Breast epithelium (tissue), 4 donors: ENCODE measurements at regions not wholly inside any gene's neighbourhood (a gene's known extent, or its start where the extent isn't known, plus 50 kb on each side); places are given as distances from the start of the nearest gene placed in this dataset.
"Not testable (repeated sequence)": the region's sequence is repeated elsewhere in the genome, so short reads cannot be mapped to it uniquely, and the experiment has no call there.

Experiments
- DNase-seq, 2 donors: peaks; one replicate each; pipeline ENCODE4 v3.0.0-alpha.2; 2019; ENCODE audit warnings: low spot score in 2 of 2
- H3K27ac ChIP-seq, 2 donors: fragments of 200-600 bp; sonication (generic) in 1 of 2; one replicate each; pipeline ENCODE4 v1.5.1; 2016 to 2019; ENCODE audit warnings: mild to moderate bottlenecking in 1 of 2
- H3K27me3 ChIP-seq, 2 donors: fragments of 200-600 bp; sonication (generic) in 1 of 2; one replicate each; pipeline versions ENCODE4 v1.5.1 to v1.6.0; 2017 to 2019; ENCODE audit warnings: control low read depth in 1 of 2, mild to moderate bottlenecking in 1 of 2
- H3K36me3 ChIP-seq: fragments of 200-600 bp; one replicate; pipeline ENCODE4 v1.5.1; 2019
- H3K4me1 ChIP-seq, 2 donors: fragments of 200-600 bp; sonication (generic); one replicate each; pipeline ENCODE4 v1.5.1; 2016 to 2019; ENCODE audit warnings: control low read depth in 1 of 2
- H3K4me3 ChIP-seq, 3 donors: fragments of 200-600 bp; sonication (generic); 1 replicate in 2 of 3; 2 replicates in 1 of 3; pipeline ENCODE4 v1.5.1; 2016 to 2019; ENCODE audit warnings: mild to moderate bottlenecking in 3 of 3, moderate library complexity in 2 of 3
- H3K9me3 ChIP-seq, 2 donors: fragments of 200-600 bp; sonication (generic) in 1 of 2; one replicate each; pipeline ENCODE4 v1.5.1; 2016 to 2019; ENCODE audit warnings: control low read depth in 1 of 2
- POLR2A ChIP-seq: fragments of 450-650 bp; IDR thresholded peaks from one replicate; pipeline ENCODE4 v1.6.1; 2016; ENCODE audit warnings: antibody characterized with exemption, mild to moderate bottlenecking, moderate library complexity
- POLR2AphosphoS5 ChIP-seq, 3 donors: sonication (generic); formaldehyde crosslinking; IDR thresholded peaks; one replicate each; pipeline ENCODE4 v1.6.1; 2017; ENCODE audit warnings: antibody characterized with exemption in 3 of 3
- intact Hi-C: fragments of 100-400 bp; cut with DNase I; formaldehyde crosslinking; loops from one replicate; pipeline ENCODE4 v1.15.1; 2023; ENCODE audit warnings: low total_unique reads
- TF ChIP-seq, protein P1 (sequence below), 3 donors: fragments of 450-650 bp; IDR thresholded peaks; one replicate each; pipeline ENCODE4 v1.5.1; 2016 to 2017; ENCODE audit warnings: antibody characterized with exemption in 3 of 3, mild to moderate bottlenecking in 3 of 3, moderate library complexity in 3 of 3

- no peak for TF ChIP-seq POLR2AphosphoS5 (IDR thresholded peaks at IDR 0.05)
- TF ChIP-seq POLR2A: no peak
- TF ChIP-seq, protein P1, sequence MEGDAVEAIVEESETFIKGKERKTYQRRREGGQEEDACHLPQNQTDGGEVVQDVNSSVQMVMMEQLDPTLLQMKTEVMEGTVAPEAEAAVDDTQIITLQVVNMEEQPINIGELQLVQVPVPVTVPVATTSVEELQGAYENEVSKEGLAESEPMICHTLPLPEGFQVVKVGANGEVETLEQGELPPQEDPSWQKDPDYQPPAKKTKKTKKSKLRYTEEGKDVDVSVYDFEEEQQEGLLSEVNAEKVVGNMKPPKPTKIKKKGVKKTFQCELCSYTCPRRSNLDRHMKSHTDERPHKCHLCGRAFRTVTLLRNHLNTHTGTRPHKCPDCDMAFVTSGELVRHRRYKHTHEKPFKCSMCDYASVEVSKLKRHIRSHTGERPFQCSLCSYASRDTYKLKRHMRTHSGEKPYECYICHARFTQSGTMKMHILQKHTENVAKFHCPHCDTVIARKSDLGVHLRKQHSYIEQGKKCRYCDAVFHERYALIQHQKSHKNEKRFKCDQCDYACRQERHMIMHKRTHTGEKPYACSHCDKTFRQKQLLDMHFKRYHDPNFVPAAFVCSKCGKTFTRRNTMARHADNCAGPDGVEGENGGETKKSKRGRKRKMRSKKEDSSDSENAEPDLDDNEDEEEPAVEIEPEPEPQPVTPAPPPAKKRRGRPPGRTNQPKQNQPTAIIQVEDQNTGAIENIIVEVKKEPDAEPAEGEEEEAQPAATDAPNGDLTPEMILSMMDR (IDR thresholded peaks at IDR 0.05): no peak
- H3K27me3 ChIP-seq: peaks cover 0 to 11% of the 10 kb centered on the region in 2 donors
- intact Hi-C loops: no loop called here
- no peak overlapping the region for H3K4me3 ChIP-seq
- no peak overlapping the region for H3K27ac ChIP-seq
- no peaks in the 10 kb centered on the region for H3K4me1 ChIP-seq
- DNase-seq: no peak
- H3K36me3 ChIP-seq: no peaks in the 10 kb centered on the region
- no peaks in the 10 kb centered on the region for H3K9me3 ChIP-seq
These were observed 360.9 kb downstream of the ADGRD1 start for GRCh38 chr12:131314524-131315090.

DNA sequence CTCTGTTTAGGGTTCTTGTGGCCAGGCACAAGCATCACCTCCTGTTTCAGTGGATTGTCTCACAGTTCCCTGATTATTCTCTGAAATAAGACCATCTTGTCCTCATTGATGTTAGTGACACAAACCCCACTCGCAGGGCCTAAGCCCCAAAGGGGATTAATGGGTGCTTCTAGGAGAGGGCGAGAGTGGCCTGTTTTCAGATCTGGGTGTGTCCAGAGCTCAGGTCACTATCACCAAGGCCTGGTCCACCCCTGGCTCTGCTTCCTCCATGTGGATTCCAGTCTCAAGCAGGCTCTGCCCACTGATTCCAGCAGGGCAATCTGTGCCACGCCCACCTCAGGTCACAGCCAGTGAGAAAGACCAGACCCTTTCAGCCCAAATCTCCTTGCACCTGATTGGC, 361.9 kb downstream of the ADGRD1 start:
- peaks cover 0 to 11% of the 10 kb centered on the region in 2 donors for H3K27me3 ChIP-seq
- DNase-seq: no peak
- no peak overlapping the region for H3K4me3 ChIP-seq
- intact Hi-C loops: no loop called here
- no peak overlapping the region for H3K27ac ChIP-seq
- no peak for TF ChIP-seq POLR2AphosphoS5 (IDR thresholded peaks at IDR 0.05)
- TF ChIP-seq, protein P1 (IDR thresholded peaks at IDR 0.05): no peak
- TF ChIP-seq POLR2A: no peak
- H3K9me3 ChIP-seq: peaks cover 0 to 8% of the 10 kb centered on the region in 2 donors
- no peaks in the 10 kb centered on the region for H3K36me3 ChIP-seq
- no peaks in the 10 kb centered on the region for H3K4me1 ChIP-seq

GRCh38 chr12:131316388-131316787, 362.7 kb downstream of the ADGRD1 start:
- Histone ChIP-seq H3K4me1 (no peaks in the 10 kb centered on the region), H3K27ac (no peak overlapping the region), H3K9me3 (peaks cover 0 to 11% of the 10 kb centered on the region in 2 donors), H3K36me3 (no peaks in the 10 kb centered on the region), H3K27me3 (peaks cover 0 to 11% of the 10 kb centered on the region in 2 donors), H3K4me3 (no peak overlapping the region)
- no peak for DNase-seq
- TF ChIP-seq POLR2A: no peak
- TF ChIP-seq POLR2AphosphoS5 (IDR thresholded peaks at IDR 0.05): no peak
- TF ChIP-seq, protein P1 (IDR thresholded peaks at IDR 0.05): no peak
- intact Hi-C loops: no loop called here

DNA sequence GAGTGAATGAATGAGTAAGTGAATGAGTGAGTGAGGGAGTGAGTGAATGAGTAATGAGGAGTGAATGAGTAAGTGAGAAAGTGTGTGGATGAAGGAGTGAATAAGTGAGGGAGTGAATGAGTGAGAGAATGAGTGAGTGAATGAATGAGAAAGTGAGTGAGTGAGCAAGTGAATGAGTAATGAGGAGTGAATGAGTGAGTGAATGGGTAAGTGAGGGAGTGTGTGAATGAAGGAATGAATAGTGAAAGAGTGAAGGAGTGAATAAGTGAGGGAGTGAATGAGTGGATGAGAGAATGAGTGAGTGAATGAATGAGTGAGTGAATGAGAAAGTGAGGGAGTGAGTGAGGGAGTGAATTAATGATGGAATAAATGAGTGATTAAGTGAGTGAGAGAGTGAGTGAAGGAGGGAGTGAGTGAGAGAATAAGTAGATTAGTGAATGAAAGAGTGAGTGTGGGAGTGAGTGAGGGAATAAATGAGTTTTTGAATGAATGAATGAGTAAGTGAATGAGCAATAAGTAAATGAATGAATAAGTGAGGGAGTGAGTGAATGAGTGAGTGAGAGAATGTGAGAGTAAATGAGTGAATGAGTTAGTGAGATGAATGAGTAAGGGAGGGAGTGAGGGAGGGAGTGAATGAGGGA, 364.5 kb downstream of the ADGRD1 start:
- DNase-seq: no peak
- Histone ChIP-seq H3K27me3 (peaks cover 0 to 11% of the 10 kb centered on the region in 2 donors), H3K27ac (no peak overlapping the region), H3K36me3 (no peaks in the 10 kb centered on the region), H3K4me3 (no peak overlapping the region), H3K4me1 (no peaks in the 10 kb centered on the region), H3K9me3 (peaks cover 0 to 18% of the 10 kb centered on the region in 2 donors)
- intact Hi-C loops: no loop called here
- no peak for TF ChIP-seq POLR2A
- no peak for TF ChIP-seq POLR2AphosphoS5 (IDR thresholded peaks at IDR 0.05)
- TF ChIP-seq, protein P1 (IDR thresholded peaks at IDR 0.05): no peak

GRCh38 chr12:131321988-131322387, 368.3 kb downstream of the ADGRD1 start:
- Histone ChIP-seq H3K4me1 (no peaks in the 10 kb centered on the region), H3K36me3 (no peaks in the 10 kb centered on the region), H3K4me3 (no peak overlapping the region), H3K27ac (no peak overlapping the region), H3K27me3 (no peaks in the 10 kb centered on the region), H3K9me3 (peaks cover 0 to 18% of the 10 kb centered on the region in 2 donors)
- no peak for DNase-seq
- intact Hi-C loops: no loop called here
- TF ChIP-seq POLR2A: no peak
- TF ChIP-seq POLR2AphosphoS5 (IDR thresholded peaks at IDR 0.05): no peak
- TF ChIP-seq, protein P1 (IDR thresholded peaks at IDR 0.05): no peak

DNA sequence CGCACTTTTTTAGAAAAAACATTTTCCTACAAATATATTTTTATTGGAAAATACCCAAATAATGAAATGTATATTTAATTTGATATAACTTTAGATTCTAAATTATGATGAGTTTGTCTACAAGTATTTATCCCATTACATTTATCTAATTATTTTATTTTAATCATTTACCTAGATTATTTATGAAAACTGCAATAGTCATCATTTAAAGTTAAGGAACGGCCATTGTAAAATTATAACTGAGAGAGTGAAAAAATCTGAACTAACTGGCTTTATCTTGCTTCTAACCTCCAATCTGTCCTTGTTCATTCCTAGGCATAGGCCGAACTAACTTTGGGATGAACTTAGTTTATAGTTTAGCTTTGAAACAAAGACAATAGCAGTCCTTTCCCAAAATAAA, 368.8 kb downstream of the ADGRD1 start:
- DNase-seq, H3K4me3 ChIP-seq, H3K36me3 ChIP-seq, H3K27me3 ChIP-seq, H3K27ac ChIP-seq, intact Hi-C loops, H3K4me1 ChIP-seq: not testable (repeated sequence)
- H3K9me3 ChIP-seq: peaks cover 0 to 18% of the 10 kb centered on the region in 2 donors
